Esophagus squamous epithelium (tissue), 5 donors: ENCODE measurements at regions not wholly inside any gene's neighbourhood (a gene's known extent, or its start where the extent isn't known, plus 50 kb on each side); places are given as distances from the start of the nearest gene placed in this dataset.

ENCODE experiments used
- DNase-seq: peaks from one replicate; lab custom pipeline; 2025; lab: John Stamatoyannopoulos, UW
- H3K27ac ChIP-seq, 4 donors: fragments of 200-600 bp; sonication (generic); one replicate each; pipeline ENCODE4 v1.5.1; 2016 to 2019; ENCODE audit warnings: mild to moderate bottlenecking in 1 of 4
- H3K27me3 ChIP-seq, 4 donors: fragments of 200-600 bp; sonication (generic); 1 replicate in 3 of 4; 2 replicates in 1 of 4; pipeline versions ENCODE4 v1.5.1 to v1.6.0; 2017 to 2021; ENCODE audit warnings: antibody characterized with exemption in 1 of 4
- H3K36me3 ChIP-seq, 3 donors: fragments of 200-600 bp; sonication (generic); one replicate each; pipeline ENCODE4 v1.5.1; 2016 to 2019
- H3K4me1 ChIP-seq, 3 donors: fragments of 200-600 bp; sonication (generic); one replicate each; pipeline ENCODE4 v1.5.1; 2017 to 2019
- H3K4me3 ChIP-seq, 4 donors: fragments of 200-600 bp; sonication (generic); 1 replicate in 3 of 4; 2 replicates in 1 of 4; pipeline ENCODE4 v1.5.1; 2016 to 2019; ENCODE audit warnings: mild to moderate bottlenecking in 2 of 4, moderate library complexity in 1 of 4
- H3K9me3 ChIP-seq, 3 donors: fragments of 200-600 bp; sonication (generic); one replicate each; pipeline ENCODE4 v1.5.1; 2016 to 2019
- CTCF ChIP-seq, 6 experiments: fragments of 450-650 bp in 4 of 6; fragments of 200-600 bp in 2 of 6; sonication (generic) in 2 of 6; IDR thresholded peaks; one replicate each; pipeline ENCODE4 v1.5.1; 2016 to 2019; ENCODE audit warnings: antibody characterized with exemption in 6 of 6, mild to moderate bottlenecking in 4 of 6, moderate library complexity in 4 of 6
- POLR2A ChIP-seq, 4 donors: fragments of 450-650 bp; IDR thresholded peaks; one replicate each; pipeline ENCODE4 v1.6.1; 2017; ENCODE audit warnings: antibody characterized with exemption in 4 of 4, mild to moderate bottlenecking in 4 of 4, moderate library complexity in 3 of 4
- WGBS, 2 donors: methylation state at CpG; one replicate each; pipeline ENCODE4 v1.1.5; 2018; 5-methylcytosine and 5-hydroxymethylcytosine counted together
- intact Hi-C: fragments of 100-400 bp; cut with DNase I; formaldehyde crosslinking; loops from one replicate; pipeline ENCODE4 v1.15.0; 2022
- donor health status: DM: yes; HTN: yes; CAD: no.

- no peaks in the 10 kb centered on the region for H3K36me3 ChIP-seq
- no peak for TF ChIP-seq CTCF (IDR thresholded peaks at IDR 0.05)
- TF ChIP-seq POLR2A (IDR thresholded peaks at IDR 0.05) = no peak
- no peak overlapping the region for H3K4me3 ChIP-seq
- peaks cover 0 to 3% (median 0%) of the 10 kb centered on the region in 3 donors for H3K4me1 ChIP-seq
- intact Hi-C loops = no loop called here
- H3K9me3 ChIP-seq = no peaks in the 10 kb centered on the region
- 58 to 70% methylated on average over 7 of the region's 7 CpGs for WGBS, 2 donors
- no peaks in the 10 kb centered on the region for H3K27me3 ChIP-seq
- no peak for DNase-seq
- no peak overlapping the region for H3K27ac ChIP-seq
Measured at GRCh38 chr12:39064708-39065107, 159.3 kb upstream of the CPNE8 start.

GRCh38 chr12:39062266-39062996 lies 157.0 kb upstream of the CPNE8 start:
- no peak for DNase-seq
- WGBS, 2 donors = 80 to 84% methylated on average over 3 of the region's 3 CpGs

GRCh38 chr12:39061576-39061975 lies 156.2 kb upstream of the CPNE8 start:
- intact Hi-C loops = no loop called here
- Histone ChIP-seq H3K36me3 (no peaks in the 10 kb centered on the region), H3K4me3 (no peak overlapping the region), H3K4me1 (no peaks in the 10 kb centered on the region), H3K27ac (no peak overlapping the region), H3K27me3 (no peaks in the 10 kb centered on the region), H3K9me3 (no peaks in the 10 kb centered on the region)
- TF ChIP-seq CTCF (IDR thresholded peaks at IDR 0.05) (no peak), POLR2A (IDR thresholded peaks at IDR 0.05) (no peak)
- no peak for DNase-seq
- WGBS, 2 donors = 74 to 85% methylated on average over 6 to 7 of the region's 7 CpGs

More at GRCh38 chr12:39062266-39062996, 157.0 kb upstream of the CPNE8 start:
- TF ChIP-seq POLR2A (IDR thresholded peaks at IDR 0.05) = no peak
- no peak for TF ChIP-seq CTCF (IDR thresholded peaks at IDR 0.05)
- Histone ChIP-seq H3K9me3 (no peaks in the 10 kb centered on the region), H3K4me3 (no peak overlapping the region), H3K27me3 (no peaks in the 10 kb centered on the region), H3K27ac (no peak overlapping the region), H3K36me3 (no peaks in the 10 kb centered on the region), H3K4me1 (no peaks in the 10 kb centered on the region)
- intact Hi-C loops = no loop called here

- no peak overlapping the region for H3K27ac ChIP-seq
- H3K4me1 ChIP-seq = no peaks in the 10 kb centered on the region
- no peak overlapping the region for H3K4me3 ChIP-seq
- intact Hi-C loops = no loop called here
- no peaks in the 10 kb centered on the region for H3K36me3 ChIP-seq
- no peaks in the 10 kb centered on the region for H3K9me3 ChIP-seq
- no peak for DNase-seq
- TF ChIP-seq POLR2A (IDR thresholded peaks at IDR 0.05) (no peak), CTCF (IDR thresholded peaks at IDR 0.05) (no peak)
- no peaks in the 10 kb centered on the region for H3K27me3 ChIP-seq
Measured at GRCh38 chr12:39048395-39048794, 143.0 kb upstream of the CPNE8 start.

DNA sequence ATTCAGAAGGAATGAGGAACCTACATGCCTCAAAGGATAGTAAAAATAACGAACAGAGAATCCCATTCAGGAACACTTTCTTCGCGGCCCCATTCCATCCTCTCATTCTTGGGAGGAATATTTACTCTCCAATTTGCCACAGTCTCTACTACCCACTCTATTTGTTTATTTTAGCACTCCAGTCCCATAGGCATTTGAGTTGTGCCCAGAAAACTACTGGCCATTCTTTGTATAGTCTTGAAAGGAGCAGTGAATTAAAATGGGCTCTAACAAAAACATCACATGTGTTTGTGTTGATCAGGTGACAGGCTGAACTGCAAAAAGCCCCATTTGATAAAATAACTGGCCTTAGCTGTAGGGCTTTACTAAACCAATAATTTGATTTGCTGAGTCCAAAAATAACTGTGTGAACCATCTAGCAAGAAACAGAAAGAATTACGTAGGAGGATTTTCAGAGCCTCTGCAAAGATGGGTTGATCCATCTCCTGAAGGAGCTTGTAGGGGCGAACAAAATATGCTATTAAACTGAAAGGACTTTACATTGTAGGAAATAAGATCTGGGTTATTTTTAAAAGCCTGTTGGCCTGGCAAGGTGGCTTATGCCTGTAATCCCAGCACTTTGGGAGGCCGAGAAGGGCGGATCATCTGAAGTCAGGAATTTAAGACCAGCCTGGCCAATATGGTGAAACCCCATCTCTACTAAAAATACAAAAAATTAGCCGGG lies 142.3 kb upstream of the CPNE8 start:
- no peak for DNase-seq
- Histone ChIP-seq H3K27me3 (no peaks in the 10 kb centered on the region), H3K36me3 (no peaks in the 10 kb centered on the region), H3K9me3 (no peaks in the 10 kb centered on the region), H3K4me1 (no peaks in the 10 kb centered on the region), H3K4me3 (no peak overlapping the region), H3K27ac (no peak overlapping the region)
- TF ChIP-seq POLR2A (IDR thresholded peaks at IDR 0.05) (no peak), CTCF (IDR thresholded peaks at IDR 0.05) (no peak)
- 76 to 81% methylated on average over 8 of the region's 8 CpGs for WGBS, 2 donors
- intact Hi-C loops = no loop called here
